HG03039 (cell line): ENCODE measurements at regions not wholly inside any gene's neighbourhood (a gene's known extent, or its start where the extent isn't known, plus 50 kb on each side); places are given as distances from the start of the nearest gene placed in this dataset.
"Not testable (repeated sequence)": the region's sequence is repeated elsewhere in the genome, so short reads cannot be mapped to it uniquely, and the experiment has no call there.

Experiments
- ATAC-seq: cut with Tn5 transposase; IDR thresholded peaks from one replicate; pipeline ENCODE4 v1.9.1; 2021; ENCODE audit warnings: mild to moderate bottlenecking, moderate library complexity; ENCODE audit not compliant: unreplicated experiment

GRCh38 chr18:29779096-29779495 lies 1263.4 kb downstream of the DSC3 start:
- ATAC-seq: no peak

DNA sequence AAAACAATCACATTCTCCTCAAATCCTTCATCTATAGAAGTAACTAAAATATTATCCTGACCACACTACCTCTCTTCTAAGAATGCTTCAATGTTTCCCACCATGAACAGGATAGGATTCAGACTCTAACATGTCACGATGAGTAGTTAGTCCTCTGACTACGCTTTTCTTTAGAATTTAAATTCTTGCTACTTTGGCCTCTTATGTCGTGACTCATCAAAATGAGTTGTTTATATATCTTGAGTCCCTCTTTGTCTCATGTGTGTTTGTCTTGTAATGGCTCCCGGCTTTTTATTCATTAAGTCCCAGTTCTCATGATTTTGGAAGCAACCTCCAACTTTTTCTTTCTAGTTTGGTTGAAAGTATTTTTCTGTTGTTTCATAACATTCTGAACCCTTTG lies 1289.2 kb downstream of the DSC3 start:
- no peak for ATAC-seq

- ATAC-seq: no peak
Measured at GRCh38 chr18:29749704-29750103, 1292.8 kb downstream of the DSC3 start.

DNA sequence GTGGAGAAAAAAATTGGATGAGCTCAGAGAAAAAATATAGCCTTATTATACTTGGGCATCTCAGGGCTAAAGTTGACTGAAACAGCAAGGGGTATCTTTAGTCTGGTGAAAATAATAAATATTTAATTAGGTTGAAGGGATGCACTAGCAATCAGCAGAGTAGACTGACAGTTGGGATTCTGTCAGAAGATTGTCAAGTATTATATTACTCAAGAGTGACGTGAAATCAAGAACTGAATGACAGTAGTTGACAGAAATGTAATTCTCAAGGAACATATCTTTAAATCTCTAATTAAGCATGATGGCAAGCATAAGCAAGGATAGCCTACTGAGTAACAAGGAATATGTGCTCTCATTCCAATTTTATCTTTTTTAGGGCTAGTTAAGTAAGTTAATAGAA lies 1301.1 kb downstream of the DSC3 start:
- ATAC-seq: no peak

DNA sequence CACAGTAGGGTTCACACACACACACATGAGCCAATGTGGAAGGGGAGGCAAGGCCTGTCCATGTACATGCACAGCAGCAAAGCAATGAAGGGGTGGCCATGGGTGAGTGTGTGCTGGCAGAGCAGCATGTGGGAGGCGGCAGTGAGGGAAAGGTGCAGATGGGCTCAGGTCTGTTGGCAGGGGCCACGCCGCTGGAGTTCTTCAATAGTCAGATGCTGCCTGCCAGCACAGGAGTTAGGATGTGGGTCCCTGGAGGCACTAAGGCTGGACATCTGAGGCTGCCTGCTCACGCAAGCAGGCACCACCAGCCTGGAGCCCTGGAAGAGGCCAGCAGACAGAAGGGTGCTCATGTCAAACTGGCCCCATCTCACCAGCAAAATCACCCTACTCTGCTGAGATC lies 1304.9 kb downstream of the DSC3 start:
- ATAC-seq: no peak

GRCh38 chr18:29737190-29737589 lies 1305.4 kb downstream of the DSC3 start:
- no peak for ATAC-seq

GRCh38 chr18:29730073-29730472 lies 1312.5 kb downstream of the DSC3 start:
- ATAC-seq: no peak

DNA sequence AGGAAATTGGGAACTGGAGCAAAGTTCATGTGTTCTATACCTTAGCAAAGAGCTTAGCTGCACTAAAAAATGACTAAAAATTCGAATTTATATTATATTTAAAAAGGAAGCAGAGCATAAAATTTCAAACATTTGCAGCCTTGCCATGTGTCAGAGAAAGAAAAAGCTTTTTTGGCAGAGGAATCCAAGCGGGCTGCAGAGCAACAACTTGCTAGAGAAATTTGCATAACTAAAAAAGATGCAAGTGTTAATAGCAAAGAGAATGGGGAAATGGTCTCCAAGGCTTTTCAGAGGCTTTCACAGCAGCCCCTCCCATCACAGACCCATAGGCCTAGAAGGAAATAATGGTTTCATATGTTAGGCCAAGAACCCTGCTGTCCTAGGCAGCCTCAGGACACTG lies 1315.9 kb downstream of the DSC3 start:
- no peak for ATAC-seq

GRCh38 chr18:29723486-29723885 lies 1319.1 kb downstream of the DSC3 start:
- not testable (repeated sequence) for ATAC-seq

GRCh38 chr18:29715960-29716359 lies 1326.6 kb downstream of the DSC3 start:
- ATAC-seq: not testable (repeated sequence)

GRCh38 chr18:29712785-29713184 lies 1329.8 kb downstream of the DSC3 start:
- no peak for ATAC-seq

DNA sequence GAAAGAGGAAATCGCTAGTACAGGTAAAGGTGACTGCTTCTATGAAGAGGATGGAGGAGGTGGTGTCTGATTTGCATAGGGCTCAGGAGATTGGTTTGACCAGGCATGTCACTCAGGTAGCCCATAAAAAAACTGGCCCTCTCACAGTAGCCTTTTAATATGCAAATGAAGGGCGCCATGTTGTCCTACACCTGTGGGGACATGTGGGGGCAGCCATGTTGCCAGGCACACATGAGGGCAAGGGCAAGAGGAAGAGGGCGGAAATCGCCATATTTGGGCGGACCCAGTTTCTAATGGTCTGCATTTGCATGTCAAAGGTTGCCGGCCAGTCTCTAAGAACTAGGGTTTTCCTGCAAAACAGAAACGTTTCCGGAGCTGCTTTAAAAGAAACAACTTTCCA lies 1330.6 kb downstream of the DSC3 start:
- ATAC-seq: no peak

- no peak for ATAC-seq
Measured at GRCh38 chr18:29693334-29693733, 1349.2 kb downstream of the DSC3 start.

- no peak for ATAC-seq
Measured at GRCh38 chr18:29681578-29681977, 1361.0 kb downstream of the DSC3 start.

- ATAC-seq: no peak
Measured at GRCh38 chr18:29664278-29665036, 1378.1 kb downstream of the DSC3 start.

DNA sequence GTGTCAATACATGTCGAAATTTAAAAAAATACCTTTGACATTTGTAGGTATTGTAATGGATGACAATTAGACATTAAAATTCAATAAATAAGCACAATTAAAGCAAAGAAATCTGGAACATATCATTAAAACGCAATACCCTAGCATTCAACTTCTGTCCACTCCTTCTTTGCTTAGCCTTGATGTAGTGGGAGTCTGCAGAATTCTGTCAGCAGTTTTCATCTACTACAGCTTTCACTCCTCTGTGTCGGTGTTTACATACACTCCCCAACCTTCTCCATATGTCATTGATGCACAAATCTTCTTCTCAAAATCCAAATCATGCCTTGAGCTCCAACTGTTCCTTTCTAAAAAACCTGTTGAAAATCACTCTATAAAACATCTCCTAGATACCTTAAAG lies 1380.6 kb downstream of the DSC3 start:
- no peak for ATAC-seq

DNA sequence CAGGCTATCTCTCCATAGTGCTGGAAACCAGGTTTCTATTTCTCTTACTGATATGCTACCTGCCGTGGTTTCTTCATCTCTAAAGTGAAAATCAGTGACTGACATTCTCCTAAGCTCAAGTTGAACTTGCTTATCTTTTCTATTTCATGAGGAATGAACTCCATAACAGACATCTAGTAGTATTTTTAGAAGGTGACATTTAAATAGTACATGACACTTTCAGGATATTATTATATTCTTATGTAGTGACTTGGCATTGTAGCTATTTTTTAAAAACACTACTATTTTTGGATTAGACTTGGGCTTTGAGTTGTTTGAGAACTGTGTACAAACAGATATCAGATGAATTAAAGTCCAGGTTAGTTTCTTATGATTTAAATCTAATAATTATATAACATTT lies 1381.8 kb downstream of the DSC3 start:
- no peak for ATAC-seq

DNA sequence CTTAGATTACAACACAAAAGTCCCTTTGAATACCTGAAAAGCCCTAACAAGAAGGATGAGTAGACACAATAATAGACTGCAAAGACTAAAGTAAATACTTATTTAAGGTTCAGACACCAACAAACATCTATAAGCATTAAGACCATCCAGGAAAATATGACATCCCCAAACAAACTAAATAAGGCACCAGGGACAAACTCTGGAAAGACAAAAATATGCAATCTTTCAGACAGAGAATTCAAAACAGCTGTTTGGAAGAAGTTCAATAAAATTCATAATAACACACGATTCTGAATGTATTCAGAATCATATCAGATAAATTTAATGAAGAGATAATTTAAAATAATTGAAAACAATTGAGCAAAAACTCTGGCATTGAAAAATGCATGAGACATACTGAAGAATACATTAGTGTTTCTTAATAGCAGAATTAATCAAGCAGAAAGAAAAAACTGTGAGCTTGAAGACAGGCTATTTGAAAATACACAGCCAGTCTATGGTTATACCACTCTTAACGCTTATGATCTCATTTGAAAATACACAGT lies 1388.8 kb downstream of the DSC3 start:
- ATAC-seq: no peak

GRCh38 chr18:29652797-29653196 lies 1389.7 kb downstream of the DSC3 start:
- ATAC-seq: no peak

DNA sequence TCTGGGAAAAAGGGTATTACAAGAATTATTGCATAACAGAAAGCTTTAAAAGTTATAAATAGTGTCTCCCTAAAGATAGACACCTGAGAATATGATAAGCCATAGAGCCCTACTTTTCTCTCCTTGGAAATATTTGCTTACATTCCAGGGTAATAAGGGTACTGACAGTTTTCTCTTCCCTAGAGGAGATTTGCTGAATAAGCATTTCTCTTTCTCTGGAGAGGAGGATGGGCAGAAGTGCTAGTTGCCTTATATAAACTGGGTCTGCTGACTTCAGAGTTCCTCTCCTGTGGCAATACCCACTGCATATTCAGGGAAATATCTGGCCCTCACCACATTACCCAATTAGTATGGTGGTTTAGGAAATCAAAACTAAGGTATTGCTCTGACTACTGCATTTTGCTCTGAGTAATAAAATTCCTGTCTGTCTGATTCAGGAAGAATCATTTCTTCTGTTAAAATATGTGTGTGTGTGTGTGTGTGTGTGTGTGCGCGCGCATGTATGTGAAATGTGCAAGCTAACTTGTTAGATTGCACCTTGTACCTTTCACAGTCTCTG lies 1391.3 kb downstream of the DSC3 start:
- no peak for ATAC-seq

DNA sequence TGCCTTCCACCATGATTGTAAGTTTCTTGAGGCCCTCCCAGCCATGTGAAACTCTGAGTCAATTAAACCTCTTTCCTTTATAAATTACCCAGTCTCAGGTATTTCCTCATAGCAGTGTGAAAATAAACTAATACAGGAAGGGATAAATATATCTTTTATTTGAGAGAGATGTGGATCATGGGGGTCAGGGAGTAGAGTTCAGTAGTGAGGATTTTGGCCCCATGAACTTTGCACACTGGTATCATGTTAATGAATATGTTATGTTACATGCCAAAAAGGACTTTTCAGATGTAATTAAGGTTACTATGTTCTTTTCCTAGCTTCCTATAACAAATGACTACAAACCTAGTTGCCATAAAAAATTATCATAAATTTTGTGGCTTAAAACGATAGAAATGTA lies 1393.7 kb downstream of the DSC3 start:
- no peak for ATAC-seq

DNA sequence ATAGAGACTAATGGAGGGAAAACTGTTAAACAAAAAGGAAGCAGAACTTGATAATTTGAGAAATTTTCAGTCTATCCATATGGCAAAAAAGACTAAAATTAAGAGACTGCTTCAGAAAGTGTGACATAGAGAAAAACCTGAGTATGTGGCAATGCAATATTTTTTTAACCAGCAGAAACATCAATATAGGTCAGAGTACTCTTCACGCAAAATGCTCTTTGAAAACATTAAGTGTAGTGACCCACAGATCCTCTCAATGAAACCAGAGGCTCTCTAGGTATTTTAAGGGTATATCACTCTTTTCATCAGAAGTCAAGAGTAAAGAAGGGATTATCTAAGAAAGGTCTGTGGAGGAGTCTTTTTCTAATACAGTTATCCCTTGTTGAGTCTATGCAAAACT lies 1394.8 kb downstream of the DSC3 start:
- ATAC-seq: no peak

DNA sequence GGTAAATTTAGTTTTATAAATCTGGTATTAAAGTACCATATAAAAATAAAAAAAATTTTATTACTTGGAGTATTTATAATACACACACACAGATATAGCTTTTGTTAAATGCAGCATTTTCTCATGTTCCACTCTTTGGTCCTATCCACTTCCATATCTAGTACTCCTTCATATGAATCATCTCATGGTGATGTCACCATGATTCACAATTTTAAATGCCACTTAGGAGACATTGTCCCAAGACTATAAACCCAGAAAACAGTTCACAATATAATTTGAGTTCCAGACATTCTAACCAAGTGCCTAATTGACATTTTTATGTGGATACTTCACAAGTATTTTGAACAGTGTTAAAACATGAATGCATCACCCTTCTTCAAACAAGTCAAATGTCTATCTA lies 1398.3 kb downstream of the DSC3 start:
- no peak for ATAC-seq
